NCI-H1105 (cell line): ENCODE measurements at regions not wholly inside any gene's neighbourhood (a gene's known extent, or its start where the extent isn't known, plus 50 kb on each side); places are given as distances from the start of the nearest gene placed in this dataset.

ENCODE experiments used
- DNase-seq: peaks from one replicate; lab custom pipeline; 2025; lab: John Stamatoyannopoulos, UW

DNA sequence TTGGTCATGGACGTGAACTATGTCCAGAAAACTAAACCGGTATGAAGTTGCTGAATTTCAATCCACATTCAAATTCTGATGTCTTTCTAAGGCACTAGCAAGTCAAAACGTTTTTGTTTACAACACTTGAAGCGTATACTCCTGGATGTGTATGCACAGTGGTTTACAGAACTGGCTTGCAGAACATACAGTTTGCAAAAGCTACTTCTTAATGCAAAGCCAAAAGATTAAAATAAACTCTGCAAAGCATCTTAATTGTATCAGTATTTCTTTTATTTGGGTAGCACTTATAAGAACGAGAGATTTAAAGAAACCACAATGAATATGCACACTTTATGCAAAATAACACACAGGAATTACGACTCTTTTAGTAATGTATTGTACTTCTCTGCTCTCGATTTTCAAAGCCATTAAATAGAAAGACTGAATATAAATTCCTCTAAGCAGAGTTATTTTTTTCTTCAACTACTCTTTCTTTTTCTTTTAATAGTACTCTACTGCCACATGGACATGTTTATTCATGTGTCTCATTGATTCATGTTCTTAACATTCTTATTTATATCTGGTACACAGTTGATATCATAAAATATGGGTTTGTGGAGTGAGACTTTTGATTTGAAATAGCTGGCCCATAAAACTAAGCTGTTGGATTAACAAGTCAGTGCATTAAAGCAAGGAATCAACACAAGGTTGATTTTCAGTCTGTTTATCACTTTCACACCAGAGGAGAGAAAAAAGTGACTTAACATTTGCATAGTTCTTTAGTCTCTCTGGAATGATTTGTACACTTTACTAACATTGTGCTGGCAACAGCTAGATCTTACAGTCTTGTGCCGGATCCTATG is 189.4 kb upstream of the STEAP4 start:
- DNase-seq, result no peak

- peak; percentile 79 for DNase-seq
These were observed 185.5 kb upstream of the STEAP4 start for GRCh38 chr7:88492153-88492552.

DNA sequence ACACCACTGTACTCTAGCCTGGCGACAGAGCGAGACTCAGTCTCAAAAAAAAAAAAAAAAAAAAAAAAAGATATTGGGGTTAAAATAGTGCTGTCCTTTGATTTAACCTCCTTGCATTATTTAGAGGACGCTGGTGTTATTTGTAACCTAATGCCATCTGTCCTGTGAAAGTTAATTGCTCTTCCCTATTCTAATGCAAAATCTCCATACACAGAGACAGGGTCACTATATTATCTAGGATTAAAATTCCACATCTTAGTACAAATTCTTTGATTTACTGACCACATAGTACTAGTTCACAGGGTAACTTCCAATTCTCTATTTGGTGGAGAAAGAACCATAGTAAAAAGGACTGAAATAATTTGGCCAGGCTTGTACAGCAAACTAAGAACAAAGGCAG is 184.2 kb upstream of the STEAP4 start:
- DNase-seq, result no peak

GRCh38 chr7:88490161-88490560 is 183.5 kb upstream of the STEAP4 start:
- DNase-seq, result no peak

DNA sequence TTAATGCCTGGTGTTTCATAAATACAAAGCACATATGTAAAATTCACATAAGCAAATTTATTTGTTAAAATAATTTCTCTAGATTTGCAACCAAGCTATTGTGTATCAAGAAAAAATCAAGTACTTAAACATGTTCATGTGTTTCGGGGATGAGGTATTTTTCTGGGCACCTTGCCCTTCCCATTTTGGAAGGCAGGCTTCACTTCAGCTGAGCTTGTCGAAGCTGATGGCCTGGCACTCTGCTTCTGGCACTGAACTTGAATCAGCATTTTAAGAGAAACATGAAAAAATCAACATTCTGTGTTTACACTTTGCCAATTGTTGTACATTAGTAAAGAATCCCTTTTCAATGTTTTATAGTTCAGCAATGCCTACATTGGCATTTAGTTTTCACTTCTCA is 179.1 kb upstream of the STEAP4 start:
- no peak for DNase-seq

DNA sequence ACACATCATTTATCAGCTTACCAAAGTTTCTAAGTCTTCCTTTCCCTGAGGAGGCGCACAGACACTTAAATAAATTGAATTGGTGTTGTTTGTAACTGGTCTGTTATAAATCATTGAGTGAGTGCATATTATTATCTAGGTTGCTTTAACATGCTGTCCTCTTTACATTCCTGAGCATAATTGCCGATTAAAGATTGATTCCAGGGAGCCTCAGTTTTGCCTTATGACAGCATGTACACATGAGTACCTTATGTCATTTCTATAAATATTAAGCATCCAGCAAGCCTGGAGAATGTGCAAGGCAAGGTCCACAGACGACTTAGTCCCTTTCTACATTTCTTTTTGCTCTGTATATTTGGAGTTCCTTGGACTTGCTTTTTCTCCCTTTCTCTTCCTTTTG is 177.9 kb upstream of the STEAP4 start:
- DNase-seq, result no peak

- DNase-seq, result peak; percentile 13
These were observed 174.2 kb upstream of the STEAP4 start for GRCh38 chr7:88480896-88481295.

GRCh38 chr7:88480271-88480670 is 173.6 kb upstream of the STEAP4 start:
- no peak for DNase-seq

- DNase-seq, result no peak
These were observed 171.3 kb upstream of the STEAP4 start for GRCh38 chr7:88477976-88478375.

DNA sequence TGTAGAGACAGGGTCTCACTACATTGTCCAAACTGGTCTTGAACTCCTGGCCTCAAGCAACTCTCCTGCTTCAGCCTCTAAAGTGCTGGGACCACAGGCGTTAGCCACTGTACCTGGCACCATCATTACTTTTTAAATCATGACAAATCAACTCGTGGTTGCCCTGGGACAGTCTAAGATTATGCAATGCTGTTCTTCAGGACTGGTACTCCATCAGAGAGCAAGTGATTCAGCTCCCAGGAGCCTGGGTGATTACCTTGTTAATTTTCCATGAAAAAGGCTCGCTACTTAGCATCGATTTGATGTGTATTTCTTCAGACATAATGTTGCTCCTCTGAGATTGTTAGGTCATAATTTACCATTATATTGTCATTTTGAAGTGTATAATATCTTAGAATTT is 158.9 kb upstream of the STEAP4 start:
- no peak for DNase-seq

- DNase-seq, result no peak
These were observed 156.1 kb upstream of the STEAP4 start for GRCh38 chr7:88462799-88463198.

- no peak for DNase-seq
These were observed 154.0 kb upstream of the STEAP4 start for GRCh38 chr7:88460650-88461049.

DNA sequence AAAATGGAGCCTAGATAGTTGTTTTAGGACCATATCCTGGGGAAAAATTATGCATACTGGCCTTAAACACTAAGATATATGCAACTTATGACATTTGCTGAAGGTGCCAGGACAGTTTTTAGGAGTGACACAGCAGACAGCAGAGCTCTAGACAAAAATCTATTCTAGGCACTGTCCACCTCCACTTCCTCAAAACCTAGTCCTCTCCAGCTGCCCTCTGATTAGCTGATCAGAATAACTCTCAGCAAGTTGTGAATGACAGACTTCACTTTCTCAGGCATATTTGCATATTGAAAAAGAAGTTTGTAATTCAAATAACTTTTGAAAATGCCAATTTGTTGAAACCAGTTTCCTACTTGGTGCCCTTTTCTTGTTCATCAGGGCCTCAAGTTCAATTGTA is 152.3 kb upstream of the STEAP4 start:
- no peak for DNase-seq

DNA sequence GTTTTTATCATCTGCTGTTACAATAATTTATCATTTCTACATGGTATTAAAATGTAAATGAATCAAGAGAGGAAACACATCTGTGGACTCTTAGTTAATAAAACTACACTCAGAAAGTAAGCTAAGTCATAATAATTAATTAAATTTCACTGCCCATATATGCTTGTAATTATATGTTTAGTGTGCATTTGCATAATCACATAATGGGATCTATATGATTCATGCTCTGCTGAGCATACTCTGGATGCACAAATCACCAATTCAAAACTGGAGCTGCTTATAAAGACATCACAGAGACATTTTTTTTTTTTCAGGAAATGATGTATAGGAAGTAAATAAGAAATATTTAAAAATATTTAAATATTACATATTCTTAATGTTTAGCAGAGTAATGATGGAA is 151.6 kb upstream of the STEAP4 start:
- peak; percentile 11 for DNase-seq

GRCh38 chr7:88457320-88457719 is 150.6 kb upstream of the STEAP4 start:
- DNase-seq, result no peak

GRCh38 chr7:88456490-88456889 is 149.8 kb upstream of the STEAP4 start:
- DNase-seq, result no peak

DNA sequence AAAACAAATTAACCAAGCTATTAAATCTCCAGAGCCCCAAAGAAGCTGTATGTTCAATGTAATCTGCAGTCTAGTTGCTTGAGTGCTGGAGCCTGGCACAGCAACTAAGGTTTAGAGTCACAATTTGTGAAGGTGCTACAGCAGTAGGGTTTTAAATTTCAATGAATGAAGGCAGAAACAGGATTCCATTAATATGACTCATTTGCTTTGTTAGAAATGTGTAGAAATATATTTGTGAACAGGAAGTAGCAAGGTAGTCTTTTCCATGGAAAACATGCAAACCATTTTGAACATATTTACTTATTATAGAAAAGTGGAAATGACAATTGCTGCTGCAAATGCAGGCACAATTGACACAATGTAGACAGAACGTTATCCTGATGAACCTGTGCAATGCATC is 149.0 kb upstream of the STEAP4 start:
- DNase-seq, result no peak

- no peak for DNase-seq
These were observed 146.0 kb upstream of the STEAP4 start for GRCh38 chr7:88452646-88453045.

DNA sequence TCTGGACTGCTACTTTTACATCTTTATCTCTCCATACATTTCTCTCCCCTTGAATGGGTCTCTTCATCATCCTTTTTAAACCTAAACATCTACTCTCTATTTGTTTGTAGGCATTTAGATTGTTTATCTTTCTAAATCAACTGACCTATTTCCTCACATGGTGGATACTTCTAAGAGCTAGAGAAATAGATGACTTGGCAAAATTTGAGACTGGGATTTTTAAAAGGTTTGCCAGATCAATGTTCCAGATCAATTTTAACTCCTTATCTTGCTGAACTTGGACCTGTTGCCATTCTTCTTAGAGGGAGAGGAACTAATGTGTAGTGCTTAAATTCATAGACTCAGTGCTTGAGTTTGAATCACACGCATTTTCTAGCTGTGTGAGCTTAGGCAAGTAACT is 144.2 kb upstream of the STEAP4 start:
- no peak for DNase-seq

- no peak for DNase-seq
These were observed 142.7 kb upstream of the STEAP4 start for GRCh38 chr7:88449410-88449809.

DNA sequence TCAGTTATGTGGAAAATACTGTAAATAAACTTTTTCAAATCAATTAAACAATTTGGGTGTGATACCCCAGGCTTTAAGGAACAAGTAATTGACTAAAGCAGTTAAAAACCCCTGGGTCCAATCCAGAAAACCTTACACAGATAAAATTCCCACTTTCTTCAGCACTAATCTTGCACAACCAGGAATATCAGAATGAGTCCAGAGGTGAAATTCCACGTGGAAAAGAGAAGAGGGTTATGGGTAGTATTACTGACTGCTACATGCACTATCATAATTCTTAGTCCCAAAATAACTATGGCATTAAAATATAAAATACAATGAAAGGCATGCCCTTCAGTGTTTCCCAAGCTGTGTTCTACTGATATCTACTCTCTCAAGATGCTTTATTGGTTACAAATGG is 135.7 kb upstream of the STEAP4 start:
- DNase-seq, result no peak

DNA sequence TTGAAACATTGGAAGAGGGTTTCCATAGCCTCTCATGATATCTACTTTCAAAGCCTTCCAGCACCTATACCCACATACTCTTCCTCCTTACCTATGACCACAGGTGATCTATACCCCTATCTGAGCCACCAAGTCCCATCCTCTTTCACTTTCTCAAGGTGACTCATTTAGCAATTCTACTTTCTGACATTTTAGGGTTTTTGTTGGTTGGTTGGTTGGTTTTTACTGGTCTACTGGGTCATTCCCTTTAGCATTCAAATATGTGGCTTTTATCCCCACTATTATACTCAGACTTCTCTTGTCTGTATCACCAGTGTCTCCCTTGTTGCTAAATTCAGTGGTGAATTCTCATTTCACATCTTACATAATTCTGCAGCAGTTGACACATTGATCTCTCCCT is 130.4 kb upstream of the STEAP4 start:
- DNase-seq, result no peak

DNA sequence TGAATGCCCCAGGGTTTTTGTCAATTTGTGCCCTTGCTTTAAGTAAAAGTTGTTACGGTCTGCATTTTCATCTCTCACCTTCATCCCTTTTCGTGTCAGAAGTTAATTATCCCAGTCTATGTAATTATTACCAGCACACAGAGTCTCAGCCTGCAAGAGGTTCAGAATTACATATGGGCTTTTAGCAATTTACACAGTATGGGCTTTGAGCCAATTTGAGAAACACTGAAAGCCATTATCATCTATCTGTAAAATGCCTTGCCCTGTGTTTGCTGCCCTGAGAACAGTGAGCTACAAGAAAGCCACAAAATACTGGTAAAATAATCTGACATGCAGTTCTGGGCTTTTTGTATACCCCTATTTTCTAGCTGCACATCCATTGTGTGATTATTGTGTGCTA is 125.6 kb upstream of the STEAP4 start:
- peak; percentile 86 for DNase-seq

- no peak for DNase-seq
These were observed 125.2 kb upstream of the STEAP4 start for GRCh38 chr7:88431882-88432281.
